PC-9 (cell line): ENCODE measurements at regions not wholly inside any gene's neighbourhood (a gene's known extent, or its start where the extent isn't known, plus 50 kb on each side); places are given as distances from the start of the nearest gene placed in this dataset.

Experiments
- BruUV-seq: library from RNA; stranded (reverse); fragments of 400-500 nt; replicated peaks from 2 replicates; lab custom pipeline; 2021; lab: Mats Ljungman, UMichigan
- CTCF ChIA-PET: fragments of 300-600 bp; sonication (Branson Sonifier 250); formaldehyde crosslinking; loops from one replicate; lab custom pipeline; 2022; ENCODE audit warnings: antibody characterized with exemption; lab: Charles Lee
- POLR2A ChIA-PET: fragments of 300-600 bp; sonication (Branson Sonifier 250); formaldehyde crosslinking; loops from one replicate; lab custom pipeline; 2022; ENCODE audit warnings: antibody characterized with exemption; ENCODE audit not compliant: unreplicated experiment; lab: Charles Lee
- DNase-seq, 2 experiments: peaks; one replicate each; pipeline versions ENCODE4 v3.0.0 to v3.0.0-alpha.2; 2015 to 2022; ENCODE audit warnings: mixed read lengths in 1 of 2
- H2AFZ ChIP-seq: fragments of 200-600 bp; sonication (generic); 2 replicates; pipeline ENCODE4 v1.8.1; 2017; ENCODE audit warnings: antibody characterized with exemption
- H3F3A ChIP-seq: fragments of 200-600 bp; sonication (generic); 2 replicates; pipeline ENCODE4 v1.8.1; 2017; ENCODE audit warnings: antibody characterized with exemption, mild to moderate bottlenecking, low read depth; ENCODE audit not compliant: insufficient read depth
- H3K27ac ChIP-seq: fragments of 200-600 bp; sonication (generic); 2 replicates; pipeline ENCODE4 v1.6.1; 2016; ENCODE audit warnings: mixed run types
- H3K27me3 ChIP-seq: fragments of 200-600 bp; sonication (generic); 2 replicates; pipeline ENCODE4 v1.6.1; 2016; ENCODE audit warnings: low read depth, mixed run types; ENCODE audit not compliant: insufficient read depth
- H3K36me3 ChIP-seq: fragments of 200-600 bp; sonication (generic); 2 replicates; pipeline ENCODE4 v1.6.1; 2016; ENCODE audit warnings: low read depth, mixed run types
- H3K4me1 ChIP-seq: fragments of 200-600 bp; sonication (generic); replicated peaks from 2 replicates; pipeline ENCODE4 v1.6.1; 2016; ENCODE audit warnings: mixed run types; ENCODE audit not compliant: insufficient read depth
- H3K4me2 ChIP-seq: fragments of 200-600 bp; sonication (generic); 2 replicates; pipeline ENCODE4 v1.6.1; 2017; ENCODE audit warnings: mixed run types
- H3K4me3 ChIP-seq: fragments of 200-600 bp; sonication (generic); 2 replicates; pipeline ENCODE4 v1.6.1; 2016; ENCODE audit warnings: mixed run types
- H3K79me2 ChIP-seq: fragments of 200-600 bp; sonication (generic); 2 replicates; pipeline ENCODE4 v1.6.1; 2017; ENCODE audit warnings: low read depth, mixed run types
- H3K9me2 ChIP-seq: fragments of 200-600 bp; sonication (generic); 2 replicates; pipeline ENCODE4 v1.8.1; 2017; ENCODE audit warnings: mild to moderate bottlenecking; ENCODE audit not compliant: insufficient read depth
- H3K9me3 ChIP-seq: fragments of 200-600 bp; sonication (generic); 2 replicates; pipeline ENCODE4 v1.8.1; 2016; ENCODE audit warnings: low read depth; ENCODE audit not compliant: insufficient read depth
- H4K20me1 ChIP-seq: fragments of 200-600 bp; sonication (generic); 2 replicates; pipeline ENCODE4 v1.8.1; 2017; ENCODE audit not compliant: insufficient read depth
- CTCF ChIP-seq: fragments of 200-600 bp; sonication (generic); conservative IDR thresholded peaks from 2 replicates; pipeline ENCODE4 v1.6.1; 2017; ENCODE audit warnings: mixed run types, antibody characterized with exemption, mild to moderate bottlenecking, moderate library complexity
- EZH2 ChIP-seq: fragments of 200-600 bp; sonication (generic); IDR thresholded peaks from 2 replicates; pipeline ENCODE4 v1.8.0; 2017; ENCODE audit warnings: antibody characterized with exemption, low read depth
- intact Hi-C: fragments of 100-400 bp; cut with micrococcal nuclease; formaldehyde crosslinking; loops from one replicate; pipeline ENCODE4 v1.10.0; 2022; ENCODE audit not compliant: unreplicated experiment

GRCh38 chr10:33719005-33719703 is 384.7 kb upstream of the NRP1 start:
- H3K36me3 ChIP-seq, result no peaks in the 10 kb centered on the region
- H3K9me3 ChIP-seq, result 0 out of 2 replicates have a peak, but pooled peaks cover 2% of the 10 kb centered on the region
- H2AFZ ChIP-seq, result no peak overlapping the region
- no peaks in the 10 kb centered on the region for H3K27me3 ChIP-seq
- ChIA-PET CTCF (no interaction called here), POLR2A (no interaction called here)
- H4K20me1 ChIP-seq, result no peaks in the 10 kb centered on the region
- BruUV-seq, result no TSS peak
- H3K4me1 ChIP-seq, result peaks cover 14% of the 10 kb centered on the region
- no peak overlapping the region for H3K4me3 ChIP-seq
- no peak overlapping the region for H3K4me2 ChIP-seq
- H3K79me2 ChIP-seq, result no peaks in the 10 kb centered on the region
- H3K9me2 ChIP-seq, result no peaks in the 10 kb centered on the region
- H3F3A ChIP-seq, result no peaks in the 10 kb centered on the region
- H3K27ac ChIP-seq, result no peak overlapping the region
- no peak for DNase-seq
- intact Hi-C loops, result no loop called here
- TF ChIP-seq CTCF (no peak), EZH2 (no peak)

- Histone ChIP-seq H3K79me2 (no peaks in the 10 kb centered on the region), H3K4me3 (no peak overlapping the region)
- no peak for DNase-seq
These were observed 382.2 kb upstream of the NRP1 start for GRCh38 chr10:33716501-33717267.

More at GRCh38 chr10:33716501-33717267, 382.2 kb upstream of the NRP1 start:
- H3F3A ChIP-seq, result no peaks in the 10 kb centered on the region
- no peaks in the 10 kb centered on the region for H3K9me2 ChIP-seq
- H3K36me3 ChIP-seq, result no peaks in the 10 kb centered on the region
- intact Hi-C loops, result no loop called here
- no peaks in the 10 kb centered on the region for H4K20me1 ChIP-seq
- no peak overlapping the region for H2AFZ ChIP-seq
- ChIA-PET CTCF (no interaction called here), POLR2A (no interaction called here)
- 0 out of 2 replicates have a peak, but pooled peaks cover 2% of the 10 kb centered on the region for H3K9me3 ChIP-seq
- no peak overlapping the region for H3K4me2 ChIP-seq
- no peak overlapping the region for H3K27ac ChIP-seq
- no peaks in the 10 kb centered on the region for H3K27me3 ChIP-seq
- H3K4me1 ChIP-seq, result peaks cover 5% of the 10 kb centered on the region
- TF ChIP-seq EZH2 (no peak), CTCF (no peak)
- BruUV-seq, result no TSS peak
